Choroid plexus epithelial cell (primary cell): ENCODE measurements at regions not wholly inside any gene's neighbourhood (a gene's known extent, or its start where the extent isn't known, plus 50 kb on each side); places are given as distances from the start of the nearest gene placed in this dataset.

Source experiments
- DNase-seq: peaks from one replicate; pipeline ENCODE4 v3.0.0-alpha.2; 2010; ENCODE audit warnings: low read depth
- H3K4me3 ChIP-seq: 2 replicates; pipeline ENCODE4 v1.5.1; 2011; ENCODE audit warnings: low read depth, mild to moderate bottlenecking, control low read depth, low read length, moderate library complexity
- TF ChIP-seq, protein P1 (sequence below): conservative IDR thresholded peaks from 2 replicates; pipeline ENCODE4 v1.5.1; 2011; ENCODE audit warnings: low read depth, mild to moderate bottlenecking, control low read depth, inconsistent platforms, low read length, moderate library complexity

DNA sequence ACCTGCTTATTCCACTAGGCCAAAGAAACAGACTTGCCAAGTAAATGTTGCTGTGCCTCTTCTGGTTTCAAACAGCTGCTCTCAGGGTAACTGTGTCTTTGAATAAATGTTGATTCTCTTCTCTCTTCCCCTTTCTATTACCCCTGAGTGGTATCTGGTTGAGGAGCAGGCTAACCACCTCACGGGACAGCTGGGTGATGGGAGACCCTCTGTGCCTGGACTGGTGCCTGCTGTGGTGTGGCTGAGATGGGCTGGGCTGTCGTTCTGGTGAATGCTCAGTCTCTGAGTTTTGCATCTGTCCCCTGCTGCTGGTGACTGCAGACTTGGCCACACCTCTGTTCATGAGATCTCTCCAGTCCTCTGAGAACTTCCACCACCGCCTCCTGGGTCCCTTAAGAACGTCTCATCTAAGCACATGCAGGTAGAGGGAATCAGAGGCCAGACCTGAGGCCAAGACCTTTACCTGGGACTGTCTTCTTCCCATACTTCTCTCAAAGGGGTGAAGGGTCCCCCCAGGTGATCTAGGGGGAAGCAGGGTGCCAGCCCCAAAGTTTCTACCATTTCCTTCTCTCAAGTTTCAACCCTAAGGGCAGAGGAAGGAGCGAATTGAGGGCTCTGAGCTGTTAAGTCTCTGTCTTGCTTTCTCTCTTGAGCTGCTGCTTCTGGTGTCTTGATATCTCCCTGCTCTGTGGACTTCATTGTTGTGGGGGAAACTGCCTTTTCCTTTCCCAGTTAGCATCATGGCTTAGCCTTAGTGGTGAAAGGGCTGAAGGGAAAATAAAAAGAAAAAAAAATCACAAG is 252.9 kb downstream of the EBLN2 start:
- TF ChIP-seq, protein P1, sequence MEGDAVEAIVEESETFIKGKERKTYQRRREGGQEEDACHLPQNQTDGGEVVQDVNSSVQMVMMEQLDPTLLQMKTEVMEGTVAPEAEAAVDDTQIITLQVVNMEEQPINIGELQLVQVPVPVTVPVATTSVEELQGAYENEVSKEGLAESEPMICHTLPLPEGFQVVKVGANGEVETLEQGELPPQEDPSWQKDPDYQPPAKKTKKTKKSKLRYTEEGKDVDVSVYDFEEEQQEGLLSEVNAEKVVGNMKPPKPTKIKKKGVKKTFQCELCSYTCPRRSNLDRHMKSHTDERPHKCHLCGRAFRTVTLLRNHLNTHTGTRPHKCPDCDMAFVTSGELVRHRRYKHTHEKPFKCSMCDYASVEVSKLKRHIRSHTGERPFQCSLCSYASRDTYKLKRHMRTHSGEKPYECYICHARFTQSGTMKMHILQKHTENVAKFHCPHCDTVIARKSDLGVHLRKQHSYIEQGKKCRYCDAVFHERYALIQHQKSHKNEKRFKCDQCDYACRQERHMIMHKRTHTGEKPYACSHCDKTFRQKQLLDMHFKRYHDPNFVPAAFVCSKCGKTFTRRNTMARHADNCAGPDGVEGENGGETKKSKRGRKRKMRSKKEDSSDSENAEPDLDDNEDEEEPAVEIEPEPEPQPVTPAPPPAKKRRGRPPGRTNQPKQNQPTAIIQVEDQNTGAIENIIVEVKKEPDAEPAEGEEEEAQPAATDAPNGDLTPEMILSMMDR: no peak
- H3K4me3 ChIP-seq: no peak overlapping the region
- DNase-seq: no peak

DNA sequence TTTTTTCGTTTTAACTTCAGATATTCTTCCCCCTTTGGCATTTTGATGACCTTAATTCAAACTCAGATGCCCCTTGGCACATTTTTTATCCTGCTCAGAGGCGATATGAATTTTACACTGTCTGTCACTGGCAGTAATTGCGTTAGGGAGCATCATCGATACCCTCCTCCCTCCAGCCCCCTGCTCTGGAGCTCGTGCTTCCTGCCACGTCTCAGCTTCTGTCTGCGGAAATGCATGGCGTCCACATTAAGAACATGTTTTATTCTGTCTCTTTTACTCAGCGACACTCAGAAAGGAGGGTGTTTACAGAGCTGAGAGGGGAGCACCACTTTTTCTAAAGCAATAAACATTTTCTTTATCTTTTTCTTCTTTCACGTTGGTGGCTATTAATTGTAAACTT is 254.2 kb downstream of the EBLN2 start:
- no peak overlapping the region for H3K4me3 ChIP-seq
- DNase-seq: no peak
- TF ChIP-seq, protein P1: no peak

DNA sequence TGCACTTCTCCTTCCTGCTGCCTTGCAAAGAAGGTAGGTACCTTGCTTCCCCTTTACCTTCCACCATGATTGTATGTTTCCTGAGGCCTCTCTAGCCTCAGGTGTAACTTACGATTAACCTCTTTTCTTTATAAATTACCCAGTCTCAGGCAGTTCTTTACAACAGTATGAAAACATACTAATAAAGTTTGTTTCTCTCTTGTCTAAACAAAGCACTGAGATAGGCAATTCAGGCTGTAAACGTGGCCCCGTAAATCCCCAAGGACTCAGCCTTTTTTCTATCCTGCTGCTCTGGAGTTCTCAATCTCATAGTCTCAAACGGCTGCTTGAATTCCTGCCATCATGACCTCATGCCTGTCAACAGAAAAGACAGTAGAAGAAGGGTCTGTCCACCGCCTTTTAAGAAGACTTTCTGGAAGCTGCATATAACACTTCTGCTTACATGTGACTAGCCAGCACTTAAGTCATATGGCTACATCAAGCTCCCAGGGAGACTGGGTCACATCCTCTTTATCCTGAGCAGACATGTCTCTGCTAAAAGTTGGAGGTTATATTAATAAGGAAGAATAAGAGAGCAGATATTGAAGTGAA is 257.8 kb downstream of the EBLN2 start:
- no peak for DNase-seq
- no peak overlapping the region for H3K4me3 ChIP-seq
- TF ChIP-seq, protein P1: no peak

DNA sequence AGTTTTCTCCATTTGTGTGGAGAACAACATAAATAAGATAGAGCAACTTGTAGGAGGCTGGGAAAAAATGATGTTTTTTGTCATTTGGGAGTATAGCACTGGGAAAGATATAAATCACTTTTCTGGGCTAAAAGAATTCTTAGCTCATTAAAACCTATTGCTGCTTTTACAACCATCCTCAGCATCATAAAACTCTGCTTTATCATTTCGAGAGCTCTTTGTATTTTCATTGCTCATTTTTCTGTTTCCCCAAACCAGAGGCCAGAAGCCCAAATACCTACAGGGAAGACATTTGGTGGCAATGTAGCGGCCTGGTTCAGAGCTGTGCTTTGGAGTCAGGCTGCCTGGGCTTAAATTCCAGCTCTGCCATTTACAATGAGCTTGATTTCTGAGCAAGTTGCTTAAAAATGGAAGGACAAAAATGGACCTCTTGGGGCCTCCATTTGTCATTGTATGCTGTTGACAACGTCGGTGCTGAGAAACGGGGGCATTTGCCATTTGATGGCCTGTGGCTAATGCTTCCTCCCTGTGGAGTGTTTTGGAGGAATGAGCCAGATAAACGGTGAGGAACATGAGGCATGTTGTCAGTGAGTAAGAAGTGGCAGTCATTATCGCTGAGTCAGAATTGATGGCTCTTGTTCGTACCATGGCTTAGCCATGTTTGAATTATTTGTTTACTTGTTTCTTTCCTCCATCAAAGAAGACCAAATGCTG is 260.0 kb downstream of the EBLN2 start:
- TF ChIP-seq, protein P1: no peak
- no peak for DNase-seq
- no peak overlapping the region for H3K4me3 ChIP-seq

DNA sequence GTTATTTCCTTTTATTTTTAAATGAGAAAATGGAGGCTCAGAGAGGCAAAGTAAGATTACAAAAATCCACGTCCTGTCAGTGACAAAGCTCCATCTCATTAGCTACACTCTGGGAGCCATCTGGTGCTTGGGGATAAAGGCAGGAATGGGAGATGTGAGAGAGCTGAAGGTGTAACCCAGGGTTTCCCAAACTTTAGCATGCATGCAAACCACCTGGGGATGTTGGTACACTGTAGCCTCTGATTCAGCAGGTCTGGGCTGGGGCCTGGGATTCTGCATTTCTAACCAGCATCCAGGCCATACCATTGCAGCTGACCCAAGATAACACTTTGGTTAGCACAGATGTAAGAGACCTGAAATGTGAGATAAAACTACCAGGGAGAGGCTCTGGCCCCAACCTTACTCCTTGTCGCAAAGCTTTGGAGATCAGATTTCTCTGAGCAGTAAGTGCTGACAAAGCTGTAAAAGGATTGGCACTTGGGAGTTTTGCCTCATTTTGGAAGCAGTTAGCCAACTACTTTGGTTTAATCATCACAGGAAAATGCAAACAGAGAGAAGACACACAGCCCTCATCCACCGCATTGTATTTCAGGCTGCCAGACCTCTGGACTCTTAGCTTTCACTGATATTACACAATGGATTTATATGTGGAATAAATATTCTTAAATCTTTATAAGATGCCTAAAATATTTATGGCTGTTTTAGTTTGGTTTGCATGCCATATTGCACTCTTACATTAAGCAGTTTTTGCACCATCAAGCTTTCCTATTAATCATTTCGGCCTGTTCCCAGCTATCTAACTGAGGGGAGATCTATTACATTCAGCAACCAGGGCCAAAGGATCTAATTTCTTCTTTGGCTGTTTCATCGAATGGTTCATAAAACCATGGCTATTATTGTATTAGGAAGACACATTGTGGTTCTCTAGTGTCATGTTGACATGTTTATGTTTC is 263.0 kb downstream of the EBLN2 start:
- H3K4me3 ChIP-seq: no peak overlapping the region
- TF ChIP-seq, protein P1: no peak
- peak; percentile 2 for DNase-seq

DNA sequence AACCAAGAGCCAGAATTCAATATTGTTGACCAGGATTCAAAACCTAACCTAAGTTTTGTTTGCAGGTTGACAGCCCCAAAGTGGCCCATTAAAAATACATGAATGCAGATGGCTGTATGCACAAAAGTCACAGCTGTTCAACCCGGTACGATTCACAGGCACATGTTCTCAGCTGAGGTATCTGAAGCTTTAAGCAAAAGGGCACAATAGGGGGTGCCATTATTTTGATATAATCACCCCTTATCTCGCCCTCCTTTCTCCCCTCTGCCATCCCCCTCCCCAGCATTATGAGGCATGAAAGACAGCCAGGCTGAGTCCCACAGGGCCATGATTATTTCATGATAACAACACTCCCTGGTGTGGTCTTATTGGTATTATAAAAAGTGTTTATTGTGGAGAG is 264.9 kb downstream of the EBLN2 start:
- TF ChIP-seq, protein P1: no peak
- no peak overlapping the region for H3K4me3 ChIP-seq
- DNase-seq: no peak
